ENCODE measurements at regions not wholly inside any gene's neighbourhood (a gene's known extent, or its start where the extent isn't known, plus 50 kb on each side); places are given as distances from the start of the nearest gene placed in this dataset.

DNA sequence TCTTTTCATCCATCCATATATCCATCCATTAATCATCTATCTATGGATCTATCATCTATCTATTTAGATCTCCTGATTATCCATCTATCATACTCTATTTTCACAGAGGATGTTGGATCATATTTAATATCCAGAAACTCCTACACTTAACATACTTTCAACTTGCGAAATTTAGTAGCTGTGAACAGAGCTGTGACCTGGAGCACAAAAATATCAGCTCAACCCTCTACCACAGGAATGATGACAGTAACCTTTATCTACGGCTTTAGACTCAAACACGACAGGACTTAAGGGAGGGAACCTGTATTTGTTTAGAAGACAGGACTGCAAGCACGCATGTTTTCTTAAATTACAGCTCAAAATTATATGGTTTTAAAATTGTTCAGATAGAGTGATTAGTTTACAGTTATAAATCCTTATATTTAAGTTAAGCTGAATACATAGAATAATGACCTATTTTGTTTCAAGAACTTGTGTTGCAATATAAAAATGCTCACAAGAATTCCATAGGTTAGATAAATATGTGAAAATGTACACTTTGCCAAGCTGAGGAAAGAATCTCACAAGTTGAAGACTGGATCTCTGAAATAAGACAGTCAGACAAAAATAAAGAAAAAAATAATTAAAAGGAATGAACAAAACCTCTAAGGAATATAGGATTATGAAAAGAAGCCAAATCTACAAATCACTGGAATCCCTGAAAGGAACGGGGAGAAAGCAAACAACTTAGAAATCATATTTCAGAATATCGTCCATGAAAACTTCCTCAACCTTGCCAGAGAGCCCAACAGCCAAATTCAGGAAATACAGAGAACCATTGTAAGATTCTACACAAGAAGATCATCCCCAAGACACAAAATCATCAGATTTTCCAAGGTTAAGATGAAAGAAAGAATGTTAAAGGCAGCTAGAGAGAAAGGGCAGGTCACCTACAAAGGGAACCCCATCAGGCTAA lies 142.0 kb downstream of the COL6A3 start:
- peak in 1 of 2 donors; percentile 63 for DNase-seq (ENCODE audit: low read depth in 2 of 2)
- TF ChIP-seq, protein P1, sequence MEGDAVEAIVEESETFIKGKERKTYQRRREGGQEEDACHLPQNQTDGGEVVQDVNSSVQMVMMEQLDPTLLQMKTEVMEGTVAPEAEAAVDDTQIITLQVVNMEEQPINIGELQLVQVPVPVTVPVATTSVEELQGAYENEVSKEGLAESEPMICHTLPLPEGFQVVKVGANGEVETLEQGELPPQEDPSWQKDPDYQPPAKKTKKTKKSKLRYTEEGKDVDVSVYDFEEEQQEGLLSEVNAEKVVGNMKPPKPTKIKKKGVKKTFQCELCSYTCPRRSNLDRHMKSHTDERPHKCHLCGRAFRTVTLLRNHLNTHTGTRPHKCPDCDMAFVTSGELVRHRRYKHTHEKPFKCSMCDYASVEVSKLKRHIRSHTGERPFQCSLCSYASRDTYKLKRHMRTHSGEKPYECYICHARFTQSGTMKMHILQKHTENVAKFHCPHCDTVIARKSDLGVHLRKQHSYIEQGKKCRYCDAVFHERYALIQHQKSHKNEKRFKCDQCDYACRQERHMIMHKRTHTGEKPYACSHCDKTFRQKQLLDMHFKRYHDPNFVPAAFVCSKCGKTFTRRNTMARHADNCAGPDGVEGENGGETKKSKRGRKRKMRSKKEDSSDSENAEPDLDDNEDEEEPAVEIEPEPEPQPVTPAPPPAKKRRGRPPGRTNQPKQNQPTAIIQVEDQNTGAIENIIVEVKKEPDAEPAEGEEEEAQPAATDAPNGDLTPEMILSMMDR (IDR thresholded peaks at IDR 0.05; ENCODE audit: low read depth, low read length) = no peak
- H3K4me3 ChIP-seq (replicated peaks in 1 of 2; ENCODE audit: low read depth in 2 of 2, low read length in 2 of 2) = no peak overlapping the region
